Tibial nerve (tissue), 4 donors: ENCODE measurements at regions not wholly inside any gene's neighbourhood (a gene's known extent, or its start where the extent isn't known, plus 50 kb on each side); places are given as distances from the start of the nearest gene placed in this dataset.

Experiments used
- DNase-seq, 2 donors: peaks; one replicate each; pipeline ENCODE4 v3.0.0-alpha.2; 2019; ENCODE audit warnings: low spot score in 2 of 2
- H3K27ac ChIP-seq, 4 donors: fragments of 200-600 bp; sonication (generic) in 3 of 4; one replicate each; pipeline ENCODE4 v1.5.1; 2017 to 2019; ENCODE audit warnings: mild to moderate bottlenecking in 1 of 4
- H3K27me3 ChIP-seq, 2 donors: fragments of 200-600 bp; sonication (generic) in 1 of 2; one replicate each; pipeline versions ENCODE4 v1.5.1 to v1.6.0; 2017 to 2019
- H3K36me3 ChIP-seq, 3 donors: fragments of 200-600 bp; sonication (generic); one replicate each; pipeline ENCODE4 v1.5.1; 2018 to 2019
- H3K4me1 ChIP-seq, 4 donors: fragments of 200-600 bp; sonication (generic) in 3 of 4; one replicate each; pipeline ENCODE4 v1.5.1; 2017 to 2019
- H3K4me3 ChIP-seq, 4 donors: fragments of 200-600 bp; sonication (generic) in 3 of 4; one replicate each; pipeline ENCODE4 v1.5.1; 2017 to 2019; ENCODE audit warnings: mild to moderate bottlenecking in 1 of 4, moderate library complexity in 1 of 4
- H3K9me3 ChIP-seq, 4 donors: fragments of 200-600 bp; sonication (generic) in 3 of 4; one replicate each; pipeline ENCODE4 v1.5.1; 2017 to 2019
- CTCF ChIP-seq, 5 experiments: fragments of 200-600 bp in 3 of 5; fragments of 450-650 bp in 2 of 5; sonication (generic) in 3 of 5; IDR thresholded peaks; one replicate each; pipeline ENCODE4 v1.5.1; 2016 to 2019; ENCODE audit warnings: antibody characterized with exemption in 5 of 5, mild to moderate bottlenecking in 3 of 5, moderate library complexity in 2 of 5
- EP300 ChIP-seq, 2 donors: sonication (generic); formaldehyde crosslinking; IDR thresholded peaks; one replicate each; pipeline ENCODE4 v1.6.1; 2017; ENCODE audit warnings: antibody characterized with exemption in 2 of 2, mild to moderate bottlenecking in 1 of 2
- POLR2A ChIP-seq, 2 donors: fragments of 450-650 bp; IDR thresholded peaks; one replicate each; pipeline ENCODE4 v1.6.1; 2017; ENCODE audit warnings: antibody characterized with exemption in 2 of 2, mild to moderate bottlenecking in 2 of 2, moderate library complexity in 2 of 2
- WGBS, 2 donors: methylation state at CpG; one replicate each; pipeline ENCODE4 v1.1.5; 2018; 5-methylcytosine and 5-hydroxymethylcytosine counted together

GRCh38 chr20:11120431-11120830 lies 446.6 kb upstream of the JAG1 start:
- H3K4me1 ChIP-seq: no peaks in the 10 kb centered on the region
- 87% methylated on average over 4 of the region's 4 CpGs for WGBS, 2 donors
- H3K27me3 ChIP-seq: no peaks in the 10 kb centered on the region
- no peak overlapping the region for H3K4me3 ChIP-seq
- H3K36me3 ChIP-seq: no peaks in the 10 kb centered on the region
- H3K9me3 ChIP-seq: no peaks in the 10 kb centered on the region
- DNase-seq: no peak
- no peak overlapping the region for H3K27ac ChIP-seq
- TF ChIP-seq POLR2A (IDR thresholded peaks at IDR 0.05): no peak

- Histone ChIP-seq H3K9me3 (no peaks in the 10 kb centered on the region), H3K27ac (no peak overlapping the region), H3K27me3 (no peaks in the 10 kb centered on the region), H3K36me3 (no peaks in the 10 kb centered on the region), H3K4me3 (no peak overlapping the region), H3K4me1 (peaks cover 0 to 4% (median 0%) of the 10 kb centered on the region in 4 donors)
- 75 to 76% methylated on average over 2 of the region's 2 CpGs for WGBS, 2 donors
- TF ChIP-seq POLR2A (IDR thresholded peaks at IDR 0.05): no peak
- no peak for DNase-seq
Observed at GRCh38 chr20:11124849-11125505, 451.2 kb upstream of the JAG1 start.

GRCh38 chr20:11128220-11128718 lies 454.5 kb upstream of the JAG1 start:
- Histone ChIP-seq H3K4me3 (no peak overlapping the region), H3K9me3 (no peaks in the 10 kb centered on the region), H3K4me1 (peaks cover 0 to 4% (median 0%) of the 10 kb centered on the region in 4 donors), H3K36me3 (no peaks in the 10 kb centered on the region), H3K27me3 (no peaks in the 10 kb centered on the region), H3K27ac (no peak overlapping the region)
- TF ChIP-seq EP300 (IDR thresholded peaks at IDR 0.05) (peak in 1 of 2 donors; percentile 36), POLR2A (IDR thresholded peaks at IDR 0.05) (no peak), CTCF (IDR thresholded peaks at IDR 0.05) (no peak)
- DNase-seq: peak in 1 of 2 donors; percentile 15
- 35 to 37% methylated on average over 3 of the region's 3 CpGs for WGBS, 2 donors

- WGBS, 2 donors: 69 to 90% methylated on average over 1 of the region's 1 CpG
- TF ChIP-seq POLR2A (IDR thresholded peaks at IDR 0.05) (no peak), CTCF (IDR thresholded peaks at IDR 0.05) (no peak), EP300 (IDR thresholded peaks at IDR 0.05) (no peak)
- H3K4me1 ChIP-seq: peaks cover 0 to 4% (median 0%) of the 10 kb centered on the region in 4 donors
- no peaks in the 10 kb centered on the region for H3K9me3 ChIP-seq
- no peak overlapping the region for H3K27ac ChIP-seq
- H3K4me3 ChIP-seq: no peak overlapping the region
- DNase-seq: no peak
- H3K36me3 ChIP-seq: no peaks in the 10 kb centered on the region
- H3K27me3 ChIP-seq: no peaks in the 10 kb centered on the region
Observed at GRCh38 chr20:11128721-11129120, 454.9 kb upstream of the JAG1 start.

GRCh38 chr20:11130554-11131166 lies 456.9 kb upstream of the JAG1 start:
- Histone ChIP-seq H3K27ac (no peak overlapping the region), H3K4me3 (no peak overlapping the region), H3K9me3 (no peaks in the 10 kb centered on the region), H3K27me3 (no peaks in the 10 kb centered on the region), H3K36me3 (no peaks in the 10 kb centered on the region), H3K4me1 (peaks cover 0 to 4% (median 0%) of the 10 kb centered on the region in 4 donors)
- no peak for TF ChIP-seq EP300 (IDR thresholded peaks at IDR 0.05)
- TF ChIP-seq POLR2A (IDR thresholded peaks at IDR 0.05): no peak
- TF ChIP-seq CTCF (IDR thresholded peaks at IDR 0.05): no peak
- DNase-seq: no peak
- 85 to 92% methylated on average over 1 of the region's 1 CpG for WGBS, 2 donors

- Histone ChIP-seq H3K27me3 (no peaks in the 10 kb centered on the region), H3K9me3 (no peaks in the 10 kb centered on the region), H3K36me3 (no peaks in the 10 kb centered on the region), H3K27ac (no peak overlapping the region), H3K4me3 (no peak overlapping the region), H3K4me1 (peaks cover 0 to 2% (median 0%) of the 10 kb centered on the region in 4 donors)
- no peak for DNase-seq
- TF ChIP-seq CTCF (IDR thresholded peaks at IDR 0.05): no peak
- no peak for TF ChIP-seq EP300 (IDR thresholded peaks at IDR 0.05)
- no peak for TF ChIP-seq POLR2A (IDR thresholded peaks at IDR 0.05)
- 77 to 78% methylated on average over 3 of the region's 3 CpGs for WGBS, 2 donors
Observed at GRCh38 chr20:11132819-11133415, 459.1 kb upstream of the JAG1 start.
